Stimulated activated CD8-positive, alpha-beta memory T cell treated with anti-CD3 and anti-CD28 coated beads, Interleukin-7, amount 100 ng/mL, for 48 hours (primary cell): ENCODE measurements at regions not wholly inside any gene's neighbourhood (a gene's known extent, or its start where the extent isn't known, plus 50 kb on each side); places are given as distances from the start of the nearest gene placed in this dataset.
"Not testable (repeated sequence)": the region's sequence is repeated elsewhere in the genome, so short reads cannot be mapped to it uniquely, and the experiment has no call there.

ENCODE experiments used
- DNase-seq, 2 donors: peaks; one replicate each; pipeline ENCODE4 v3.0.0-alpha.2; 2020; ENCODE audit warnings: low read depth in 1 of 2; ENCODE audit errors: extremely low read depth in 1 of 2

- DNase-seq: no peak
These were observed 72.5 kb downstream of the RRAGC start for GRCh38 chr1:38787041-38787440.

GRCh38 chr1:38786040-38786436, 73.5 kb downstream of the RRAGC start:
- DNase-seq: no peak

GRCh38 chr1:38785285-38786039, 74.1 kb downstream of the RRAGC start:
- no peak for DNase-seq

GRCh38 chr1:38784452-38785284, 74.9 kb downstream of the RRAGC start:
- DNase-seq: no peak

GRCh38 chr1:38783640-38784229, 75.8 kb downstream of the RRAGC start:
- DNase-seq: no peak

- DNase-seq: no peak
These were observed 77.5 kb downstream of the RRAGC start for GRCh38 chr1:38781872-38782617.

- DNase-seq: no peak
These were observed 79.4 kb downstream of the RRAGC start for GRCh38 chr1:38780133-38780532.

- DNase-seq: no peak
These were observed 80.1 kb downstream of the RRAGC start for GRCh38 chr1:38779491-38779890.

- no peak for DNase-seq
These were observed 81.1 kb downstream of the RRAGC start for GRCh38 chr1:38778521-38778920.

- DNase-seq: no peak
These were observed 81.5 kb downstream of the RRAGC start for GRCh38 chr1:38778051-38778450.

- DNase-seq: no peak
These were observed 82.1 kb downstream of the RRAGC start for GRCh38 chr1:38777464-38777957.

- no peak for DNase-seq
These were observed 83.0 kb downstream of the RRAGC start for GRCh38 chr1:38776466-38777065.

GRCh38 chr1:38775175-38775845, 84.3 kb downstream of the RRAGC start:
- DNase-seq: no peak

- DNase-seq: no peak
These were observed 86.1 kb downstream of the RRAGC start for GRCh38 chr1:38773483-38773882.

GRCh38 chr1:38772953-38773352, 86.6 kb downstream of the RRAGC start:
- DNase-seq: no peak

- DNase-seq: no peak
These were observed 87.5 kb downstream of the RRAGC start for GRCh38 chr1:38772026-38772425.

- not testable (repeated sequence) for DNase-seq
These were observed 88.9 kb downstream of the RRAGC start for GRCh38 chr1:38770516-38771173.

GRCh38 chr1:38766125-38766524, 93.4 kb downstream of the RRAGC start:
- DNase-seq: no peak

GRCh38 chr1:38763121-38763520, 96.5 kb downstream of the RRAGC start:
- DNase-seq: no peak
